GM12878 (cell line): ENCODE measurements at regions not wholly inside any gene's neighbourhood (a gene's known extent, or its start where the extent isn't known, plus 50 kb on each side); places are given as distances from the start of the nearest gene placed in this dataset.

Experiments used
- ATAC-seq: fragments of 200-7000 bp; cut with Tn5 transposase; 3 replicates; pipeline ENCODE4 v1.9.1; 2020; ENCODE audit warnings: mild to moderate bottlenecking, moderate library complexity
- BruUV-seq: library from RNA; stranded (reverse); fragments of 400-500 nt; replicated peaks from 2 replicates; lab custom pipeline; 2021; lab: Mats Ljungman, UMichigan
- CTCF ChIA-PET: fragments of 300-600 bp; sonication (Branson Sonifier 250); formaldehyde crosslinking; extraction: SDS; loops from one replicate; lab custom pipeline; 2021; ENCODE audit warnings: inconsistent platforms; lab: Yijun Ruan, JAX
- POLR2A ChIA-PET: fragments of 350-600 bp; formaldehyde crosslinking; extraction: SDS; loops from one replicate; lab custom pipeline; 2021; ENCODE audit warnings: inconsistent platforms; lab: Charles Lee
- RAD21 ChIA-PET: fragments of 300-600 bp; sonication (Branson Sonifier 250); formaldehyde crosslinking; loops from one replicate; lab custom pipeline; 2023; ENCODE audit warnings: antibody characterized with exemption; ENCODE audit not compliant: unreplicated experiment; lab: Charles Lee
- SMC1A ChIA-PET: fragments of 300-600 bp; sonication (Branson Sonifier 250); formaldehyde crosslinking; loops from one replicate; lab custom pipeline; 2023; ENCODE audit not compliant: unreplicated experiment, uncharacterized antibody; lab: Charles Lee
- DNase-seq: peaks from one replicate; pipeline ENCODE4 v3.0.0-alpha.2; 2011; ENCODE audit warnings: low read depth, low spot score
- FAIRE-seq: peaks from 3 replicates; lab custom pipeline; 2011; peaks lifted over from hg19 to GRCh38; lab: Jason Lieb, UNC
- H2AFZ ChIP-seq: 2 replicates; pipeline ENCODE4 v1.6.0; 2011; ENCODE audit warnings: low read depth, low read length, control low read depth; ENCODE audit not compliant: control insufficient read depth
- H3K27ac ChIP-seq: 2 replicates; pipeline ENCODE4 v1.5.1; 2011; ENCODE audit warnings: control low read depth; ENCODE audit not compliant: control insufficient read depth, insufficient read depth
- H3K27me3 ChIP-seq, 2 experiments: replicated peaks in 1 of 2; 2 replicates each; pipeline versions ENCODE4 v1.6.0 to v1.6.1; 2011; ENCODE audit warnings: low read length in 1 of 2; ENCODE audit not compliant: control insufficient read depth in 2 of 2, insufficient read depth in 2 of 2
- H3K36me3 ChIP-seq, 2 experiments: 2 replicates each; pipeline ENCODE4 v1.5.1; 2011; ENCODE audit warnings: low read length in 1 of 2; ENCODE audit not compliant: control insufficient read depth in 2 of 2, insufficient read depth in 2 of 2
- H3K4me1 ChIP-seq: 2 replicates; pipeline ENCODE4 v1.6.1; 2011; ENCODE audit warnings: mild to moderate bottlenecking, low read length, moderate library complexity, mixed read lengths; ENCODE audit not compliant: control insufficient read depth, insufficient read depth
- H3K4me2 ChIP-seq: 2 replicates; pipeline ENCODE4 v1.6.0; 2011; ENCODE audit warnings: control low read depth; ENCODE audit not compliant: control insufficient read depth, insufficient read depth
- H3K4me3 ChIP-seq: fragments of 200-600 bp; sonication (generic); 2 replicates; pipeline ENCODE4 v1.5.1; 2016
- H3K79me2 ChIP-seq: 2 replicates; pipeline ENCODE4 v1.6.0; 2011; ENCODE audit warnings: low read length; ENCODE audit not compliant: control insufficient read depth, insufficient read depth
- H3K9ac ChIP-seq: 2 replicates; pipeline ENCODE4 v1.8.0; 2011; ENCODE audit warnings: low read length, control low read depth, mixed read lengths; ENCODE audit not compliant: control insufficient read depth, insufficient read depth
- H3K9me3 ChIP-seq: replicated peaks from 3 replicates; pipeline ENCODE4 v1.5.1; 2011; ENCODE audit warnings: mild to moderate bottlenecking, low read length; ENCODE audit not compliant: control insufficient read depth, insufficient read depth
- H4K20me1 ChIP-seq: 2 replicates; pipeline ENCODE4 v1.6.0; 2011; ENCODE audit not compliant: control insufficient read depth, insufficient read depth
- CBX5 ChIP-seq: sonication (generic); IDR thresholded peaks from 2 replicates; pipeline ENCODE4 v1.6.1; 2016; ENCODE audit warnings: low read depth, moderate library complexity, mild to moderate bottlenecking, inconsistent platforms
- EED ChIP-seq: sonication (generic); IDR thresholded peaks from 2 replicates; pipeline ENCODE4 v1.6.1; 2016; ENCODE audit warnings: antibody characterized with exemption, low read depth
- HDGF ChIP-seq: fragments of 450-650 bp; IDR thresholded peaks from 2 replicates; pipeline ENCODE4 v1.6.1; 2016; ENCODE audit warnings: antibody characterized with exemption
- SKIL ChIP-seq: fragments of 450-650 bp; IDR thresholded peaks from 2 replicates; pipeline ENCODE4 v1.6.1; 2017; ENCODE audit warnings: mild to moderate bottlenecking, low read depth, inconsistent platforms; ENCODE audit not compliant: poor library complexity, severe bottlenecking
- SMAD1 ChIP-seq: fragments of 450-650 bp; IDR thresholded peaks from 2 replicates; pipeline ENCODE4 v1.6.1; 2018; ENCODE audit warnings: mild to moderate bottlenecking, low read depth; ENCODE audit not compliant: partially characterized antibody
- SMARCA5 ChIP-seq: fragments of 450-650 bp; IDR thresholded peaks from 2 replicates; pipeline ENCODE4 v1.6.1; 2017; ENCODE audit warnings: mild to moderate bottlenecking
- SUZ12 ChIP-seq: fragments of 200-600 bp; sonication (generic); IDR thresholded peaks from one replicate; pipeline ENCODE4 v1.6.1; 2018; ENCODE audit warnings: antibody characterized with exemption, mild to moderate bottlenecking; ENCODE audit not compliant: unreplicated experiment
- WGBS: methylation state at CpG from one replicate; pipeline ENCODE4 v1.1.6; 2016; ENCODE audit warnings: low lambda C conversion rate; ENCODE audit not compliant: insufficient replicate concordance, insufficient coverage; ENCODE audit errors: missing lambda C conversion rate; 5-methylcytosine and 5-hydroxymethylcytosine counted together
- in situ Hi-C: fragments of 300-500 bp; cut with MboI; formaldehyde crosslinking; loops from 9 replicates; pipeline ENCODE4 v1.14.3; 2018; ENCODE audit warnings: mixed read lengths
- intact Hi-C: fragments of 100-400 bp; cut with micrococcal nuclease; formaldehyde crosslinking; loops from one replicate; pipeline ENCODE4 v1.14.2; 2022; ENCODE audit not compliant: unreplicated experiment

GRCh38 chr5:114055318-114056184 lies 306.3 kb upstream of the KCNN2 start:
- ChIA-PET POLR2A (interaction anchor here (0.6 kb wide), 1 partner anchor 1252 kb away, joined by 4 read pairs; no protein-coding TSS in a partner anchor), RAD21 (no interaction called here), CTCF (no interaction called here), SMC1A (no interaction called here)
- Histone ChIP-seq H3K4me1 (no peaks in the 10 kb centered on the region), H3K4me3 (no peak overlapping the region), H3K4me2 (no peak overlapping the region), H3K79me2 (no peaks in the 10 kb centered on the region), H3K36me3 (no peaks in the 10 kb centered on the region), H3K9ac (no peak overlapping the region), H3K27ac (no peak overlapping the region), H3K9me3 (no peaks in the 10 kb centered on the region), H4K20me1 (no peaks in the 10 kb centered on the region), H3K27me3 (peaks cover 3 to 5% of the 10 kb centered on the region in 2 experiments; a peak in 2 of 4 replicates), H2AFZ (no peak overlapping the region)
- FAIRE-seq, result no peak
- WGBS, result 33% methylated on average over 58 of the region's 60 CpGs
- in situ Hi-C loops (no loop called here), intact Hi-C loops (no loop called here)
- no TSS peak for BruUV-seq
- no peak for DNase-seq
- TF ChIP-seq SUZ12, result peak; percentile 39
- no peak for TF ChIP-seq SKIL
- no peak for TF ChIP-seq SMARCA5
- no peak for TF ChIP-seq CBX5
- TF ChIP-seq EED, result no peak
- no peak for TF ChIP-seq HDGF
- TF ChIP-seq SMAD1, result no peak
- no peak for ATAC-seq
